ENCODE measurements at regions not wholly inside any gene's neighbourhood (a gene's known extent, or its start where the extent isn't known, plus 50 kb on each side); places are given as distances from the start of the nearest gene placed in this dataset.

- Histone ChIP-seq H3K36me3 (ENCODE audit: low read depth) (no peaks in the 10 kb centered on the region), H3K9me2 (ENCODE audit: insufficient read depth) (no peaks in the 10 kb centered on the region), H3K4me3 (no peak overlapping the region), H3K27ac (no peak overlapping the region), H2AFZ (no peak overlapping the region), H3K79me2 (ENCODE audit: insufficient read depth) (no peaks in the 10 kb centered on the region), H3K4me1 (ENCODE audit: insufficient read depth) (no peaks in the 10 kb centered on the region), H3K27me3 (replicated peaks; ENCODE audit: insufficient read depth) (no peaks in the 10 kb centered on the region), H3K9me3 (ENCODE audit: low read depth) (no peaks in the 10 kb centered on the region), H3F3A (ENCODE audit: insufficient read depth) (no peaks in the 10 kb centered on the region), H3K4me2 (ENCODE audit: unreplicated experiment) (no peak overlapping the region), H3K9ac (no peak overlapping the region), H4K20me1 (ENCODE audit: insufficient read depth) (no peaks in the 10 kb centered on the region)
- peak; percentile 1 for DNase-seq
- in situ Hi-C loops (cut with MboI), result no loop called here
- TF ChIP-seq EZH2 (IDR thresholded peaks at IDR 0.05; ENCODE audit: insufficient read depth, poor library complexity, severe bottlenecking), result no peak
- WGBS, 2 experiments (ENCODE audit: low coverage in 1 of 2, low lambda C conversion rate in 2 of 2, missing lambda C conversion rate in 2 of 2), result 0% methylated on average over 1 of the region's 1 CpG
These were observed 418.9 kb downstream of the XPNPEP1 start for GRCh38 chr10:109504401-109504800.

- no peak overlapping the region for H3K27ac ChIP-seq
- H3F3A ChIP-seq (ENCODE audit: insufficient read depth), result no peaks in the 10 kb centered on the region
- no peaks in the 10 kb centered on the region for H3K4me1 ChIP-seq (ENCODE audit: insufficient read depth)
- no peak overlapping the region for H3K4me2 ChIP-seq (ENCODE audit: unreplicated experiment)
- in situ Hi-C loops (cut with MboI), result no loop called here
- no peaks in the 10 kb centered on the region for H3K9me2 ChIP-seq (ENCODE audit: insufficient read depth)
- WGBS, 2 experiments (ENCODE audit: low coverage in 1 of 2, low lambda C conversion rate in 2 of 2, missing lambda C conversion rate in 2 of 2), result 19 to 31% methylated on average over 4 of the region's 4 CpGs
- no peaks in the 10 kb centered on the region for H3K79me2 ChIP-seq (ENCODE audit: insufficient read depth)
- H3K4me3 ChIP-seq, result no peak overlapping the region
- peaks cover 4% of the 10 kb centered on the region; the same call in 1 of the 2 replicates for H3K27me3 ChIP-seq (replicated peaks; ENCODE audit: insufficient read depth)
- no peak overlapping the region for H3K9ac ChIP-seq
- no peak for DNase-seq
- TF ChIP-seq EZH2 (IDR thresholded peaks at IDR 0.05; ENCODE audit: insufficient read depth, poor library complexity, severe bottlenecking) (no peak), EZH2phosphoT487 (IDR thresholded peaks at IDR 0.05; ENCODE audit: insufficient read depth, low read depth) (no peak)
- no peaks in the 10 kb centered on the region for H3K36me3 ChIP-seq (ENCODE audit: low read depth)
- no peaks in the 10 kb centered on the region for H3K9me3 ChIP-seq (ENCODE audit: low read depth)
- no peak overlapping the region for H2AFZ ChIP-seq
- no peaks in the 10 kb centered on the region for H4K20me1 ChIP-seq (ENCODE audit: insufficient read depth)
These were observed 435.6 kb downstream of the XPNPEP1 start for GRCh38 chr10:109487691-109488090.

GRCh38 chr10:109480836-109481235 lies 442.5 kb downstream of the XPNPEP1 start:
- H3K4me2 ChIP-seq (ENCODE audit: unreplicated experiment), result no peak overlapping the region
- peaks cover 13% of the 10 kb centered on the region; the same call in 1 of the 2 replicates for H3K27me3 ChIP-seq (replicated peaks; ENCODE audit: insufficient read depth)
- peak; percentile 43 for DNase-seq
- no peak for TF ChIP-seq EZH2 (IDR thresholded peaks at IDR 0.05; ENCODE audit: insufficient read depth, poor library complexity, severe bottlenecking)
- no peak for TF ChIP-seq EZH2phosphoT487 (IDR thresholded peaks at IDR 0.05; ENCODE audit: insufficient read depth, low read depth)
- in situ Hi-C loops (cut with MboI), result no loop called here
- H3K36me3 ChIP-seq (ENCODE audit: low read depth), result no peaks in the 10 kb centered on the region
- no peaks in the 10 kb centered on the region for H3K9me2 ChIP-seq (ENCODE audit: insufficient read depth)
- H3K79me2 ChIP-seq (ENCODE audit: insufficient read depth), result no peaks in the 10 kb centered on the region
- no peaks in the 10 kb centered on the region for H3K9me3 ChIP-seq (ENCODE audit: low read depth)
- H2AFZ ChIP-seq, result no peak overlapping the region
- H3K4me1 ChIP-seq (ENCODE audit: insufficient read depth), result no peaks in the 10 kb centered on the region
- H4K20me1 ChIP-seq (ENCODE audit: insufficient read depth), result no peaks in the 10 kb centered on the region
- no peak overlapping the region for H3K9ac ChIP-seq
- no peaks in the 10 kb centered on the region for H3F3A ChIP-seq (ENCODE audit: insufficient read depth)
- H3K4me3 ChIP-seq, result no peak overlapping the region
- H3K27ac ChIP-seq, result no peak overlapping the region

GRCh38 chr10:109475711-109476421 lies 447.4 kb downstream of the XPNPEP1 start:
- Histone ChIP-seq H3K4me1 (ENCODE audit: insufficient read depth) (no peaks in the 10 kb centered on the region), H3K9me2 (ENCODE audit: insufficient read depth) (no peaks in the 10 kb centered on the region), H3K27ac (no peak overlapping the region), H3K9ac (no peak overlapping the region), H3K27me3 (replicated peaks; ENCODE audit: insufficient read depth) (peaks cover 25% of the 10 kb centered on the region), H2AFZ (no peak overlapping the region), H4K20me1 (ENCODE audit: insufficient read depth) (no peaks in the 10 kb centered on the region), H3K4me2 (ENCODE audit: unreplicated experiment) (no peak overlapping the region), H3K9me3 (ENCODE audit: low read depth) (no peaks in the 10 kb centered on the region), H3K4me3 (no peak overlapping the region), H3F3A (ENCODE audit: insufficient read depth) (no peaks in the 10 kb centered on the region), H3K36me3 (ENCODE audit: low read depth) (no peaks in the 10 kb centered on the region), H3K79me2 (ENCODE audit: insufficient read depth) (no peaks in the 10 kb centered on the region)
- WGBS, 2 experiments (ENCODE audit: low coverage in 1 of 2, low lambda C conversion rate in 2 of 2, missing lambda C conversion rate in 2 of 2), result 5 to 10% methylated on average over 6 of the region's 6 CpGs
- in situ Hi-C loops (cut with MboI), result no loop called here
- TF ChIP-seq EZH2phosphoT487 (IDR thresholded peaks at IDR 0.05; ENCODE audit: insufficient read depth, low read depth) (no peak), EZH2 (IDR thresholded peaks at IDR 0.05; ENCODE audit: insufficient read depth, poor library complexity, severe bottlenecking) (no peak)
- DNase-seq, result no peak

GRCh38 chr10:109474812-109475211 lies 448.5 kb downstream of the XPNPEP1 start:
- no peaks in the 10 kb centered on the region for H4K20me1 ChIP-seq (ENCODE audit: insufficient read depth)
- H3K9me2 ChIP-seq (ENCODE audit: insufficient read depth), result no peaks in the 10 kb centered on the region
- H2AFZ ChIP-seq, result no peak overlapping the region
- no peak for DNase-seq
- H3K9ac ChIP-seq, result no peak overlapping the region
- no peaks in the 10 kb centered on the region for H3K4me1 ChIP-seq (ENCODE audit: insufficient read depth)
- no peak overlapping the region for H3K4me3 ChIP-seq
- peaks cover 29% of the 10 kb centered on the region for H3K27me3 ChIP-seq (replicated peaks; ENCODE audit: insufficient read depth)
- no peak overlapping the region for H3K27ac ChIP-seq
- no peaks in the 10 kb centered on the region for H3F3A ChIP-seq (ENCODE audit: insufficient read depth)
- no peaks in the 10 kb centered on the region for H3K9me3 ChIP-seq (ENCODE audit: low read depth)
- no peaks in the 10 kb centered on the region for H3K79me2 ChIP-seq (ENCODE audit: insufficient read depth)
- no peak for TF ChIP-seq EZH2phosphoT487 (IDR thresholded peaks at IDR 0.05; ENCODE audit: insufficient read depth, low read depth)
- no peak for TF ChIP-seq EZH2 (IDR thresholded peaks at IDR 0.05; ENCODE audit: insufficient read depth, poor library complexity, severe bottlenecking)
- WGBS, 2 experiments (ENCODE audit: low coverage in 1 of 2, low lambda C conversion rate in 2 of 2, missing lambda C conversion rate in 2 of 2), result 55 to 64% methylated on average over 4 of the region's 4 CpGs
- no peaks in the 10 kb centered on the region for H3K36me3 ChIP-seq (ENCODE audit: low read depth)
- no peak overlapping the region for H3K4me2 ChIP-seq (ENCODE audit: unreplicated experiment)
- in situ Hi-C loops (cut with MboI), result no loop called here

Data from GM23248 (cell line).